ENCODE measurements at regions not wholly inside any gene's neighbourhood (a gene's known extent, or its start where the extent isn't known, plus 50 kb on each side); places are given as distances from the start of the nearest gene placed in this dataset.

- ATAC-seq (ENCODE audit: low FRiP score in 2 of 2) (no peak), DNase-seq (no peak)
- no peak overlapping the region for H3K27ac ChIP-seq
- WGBS, 2 donors = 78 to 82% methylated on average over 1 of the region's 1 CpG
- H3K36me3 ChIP-seq = no peaks in the 10 kb centered on the region
- no peaks in the 10 kb centered on the region for H3K27me3 ChIP-seq
- H3K9me3 ChIP-seq = peaks cover 0 to 23% (median 0%) of the 10 kb centered on the region in 4 donors
- no peak overlapping the region for H3K4me3 ChIP-seq
- H3K4me1 ChIP-seq = no peaks in the 10 kb centered on the region
- TF ChIP-seq EP300 (IDR thresholded peaks at IDR 0.05) (no peak), POLR2A (IDR thresholded peaks at IDR 0.05) (no peak), CTCF (IDR thresholded peaks at IDR 0.05) (no peak), POLR2AphosphoS5 (IDR thresholded peaks at IDR 0.05) (no peak)
Observed at GRCh38 chrX:99795495-99795894, 614.6 kb downstream of the PCDH19 start.

- H3K27me3 ChIP-seq = no peaks in the 10 kb centered on the region
- no peaks in the 10 kb centered on the region for H3K36me3 ChIP-seq
- H3K27ac ChIP-seq = no peak overlapping the region
- ATAC-seq (ENCODE audit: low FRiP score in 2 of 2) (no peak), DNase-seq (no peak)
- H3K4me3 ChIP-seq = no peak overlapping the region
- TF ChIP-seq POLR2A (IDR thresholded peaks at IDR 0.05) (no peak), POLR2AphosphoS5 (IDR thresholded peaks at IDR 0.05) (no peak), EP300 (IDR thresholded peaks at IDR 0.05) (no peak), CTCF (IDR thresholded peaks at IDR 0.05) (no peak)
- 50 to 65% methylated on average over 3 of the region's 3 CpGs for WGBS, 2 donors
- H3K4me1 ChIP-seq = no peaks in the 10 kb centered on the region
- peaks cover 0 to 7% (median 0%) of the 10 kb centered on the region in 4 donors for H3K9me3 ChIP-seq
Observed at GRCh38 chrX:99782516-99783040, 627.5 kb downstream of the PCDH19 start.

GRCh38 chrX:99777912-99778311, 632.2 kb downstream of the PCDH19 start:
- Histone ChIP-seq H3K4me1 (no peaks in the 10 kb centered on the region), H3K36me3 (no peaks in the 10 kb centered on the region), H3K4me3 (no peak overlapping the region), H3K9me3 (no peaks in the 10 kb centered on the region), H3K27ac (no peak overlapping the region), H3K27me3 (no peaks in the 10 kb centered on the region)
- no peak for TF ChIP-seq POLR2AphosphoS5 (IDR thresholded peaks at IDR 0.05)
- TF ChIP-seq POLR2A (IDR thresholded peaks at IDR 0.05) = no peak
- no peak for TF ChIP-seq CTCF (IDR thresholded peaks at IDR 0.05)
- no peak for TF ChIP-seq EP300 (IDR thresholded peaks at IDR 0.05)
- no peak for ATAC-seq (ENCODE audit: low FRiP score in 2 of 2)
- 65% methylated on average over 1 of the region's 1 CpG; no CpG with 5 or more reads in 1 of the 2 donors for WGBS, 2 donors
- no peak for DNase-seq

GRCh38 chrX:99761731-99762130, 648.3 kb downstream of the PCDH19 start:
- Histone ChIP-seq H3K27ac (no peak overlapping the region), H3K4me1 (no peaks in the 10 kb centered on the region), H3K36me3 (no peaks in the 10 kb centered on the region), H3K4me3 (no peak overlapping the region), H3K9me3 (peaks cover 0 to 7% (median 0%) of the 10 kb centered on the region in 4 donors), H3K27me3 (no peaks in the 10 kb centered on the region)
- no peak for TF ChIP-seq CTCF (IDR thresholded peaks at IDR 0.05)
- no peak for TF ChIP-seq POLR2A (IDR thresholded peaks at IDR 0.05)
- TF ChIP-seq POLR2AphosphoS5 (IDR thresholded peaks at IDR 0.05) = no peak
- no peak for TF ChIP-seq EP300 (IDR thresholded peaks at IDR 0.05)
- DNase-seq (no peak), ATAC-seq (ENCODE audit: low FRiP score in 2 of 2) (no peak)
- 82 to 89% methylated on average over 1 to 3 of the region's 3 CpGs for WGBS, 2 donors

GRCh38 chrX:99752776-99753175, 657.3 kb downstream of the PCDH19 start:
- ATAC-seq (ENCODE audit: low FRiP score in 2 of 2) = no peak
- Histone ChIP-seq H3K27me3 (no peaks in the 10 kb centered on the region), H3K9me3 (no peaks in the 10 kb centered on the region), H3K4me1 (no peaks in the 10 kb centered on the region), H3K4me3 (no peak overlapping the region), H3K27ac (no peak overlapping the region), H3K36me3 (no peaks in the 10 kb centered on the region)
- TF ChIP-seq POLR2A (IDR thresholded peaks at IDR 0.05) (no peak), CTCF (IDR thresholded peaks at IDR 0.05) (no peak), POLR2AphosphoS5 (IDR thresholded peaks at IDR 0.05) (no peak), EP300 (IDR thresholded peaks at IDR 0.05) (no peak)
- no peak for DNase-seq
- 61 to 75% methylated on average over 4 of the region's 4 CpGs for WGBS, 2 donors
